GM23338 (cell line): ENCODE measurements at regions not wholly inside any gene's neighbourhood (a gene's known extent, or its start where the extent isn't known, plus 50 kb on each side); places are given as distances from the start of the nearest gene placed in this dataset.
A peak's percentile ranks its signal among the peaks of the same experiment; 100 is the strongest.

Source experiments
- ATAC-seq: fragments of 200-7000 bp; cut with Tn5 transposase; 3 replicates; pipeline ENCODE4 v1.9.1; 2020
- DNase-seq: peaks from one replicate; pipeline ENCODE4 v3.0.0-alpha.2; 2015; ENCODE audit warnings: low spot score
- H2AFZ ChIP-seq: fragments of 200-600 bp; sonication (generic); 2 replicates; pipeline ENCODE4 v1.8.0; 2016; ENCODE audit warnings: antibody characterized with exemption, mild to moderate bottlenecking, moderate library complexity
- H3F3A ChIP-seq: fragments of 200-600 bp; sonication (generic); replicated peaks from 2 replicates; pipeline ENCODE4 v1.8.0; 2017; ENCODE audit warnings: antibody characterized with exemption, mixed run types, low read depth
- H3K27ac ChIP-seq: fragments of 200-600 bp; sonication (generic); 2 replicates; pipeline ENCODE4 v1.6.1; 2016; ENCODE audit warnings: low read depth
- H3K27me3 ChIP-seq: fragments of 200-600 bp; sonication (generic); 2 replicates; pipeline ENCODE4 v1.8.0; 2016; ENCODE audit warnings: mild to moderate bottlenecking, mixed run types, moderate library complexity; ENCODE audit not compliant: insufficient read depth
- H3K36me3 ChIP-seq: fragments of 200-600 bp; sonication (generic); 2 replicates; pipeline ENCODE4 v1.8.0; 2016; ENCODE audit warnings: mild to moderate bottlenecking; ENCODE audit not compliant: insufficient read depth
- H3K4me1 ChIP-seq: fragments of 200-600 bp; sonication (generic); 2 replicates; pipeline ENCODE4 v1.8.0; 2016; ENCODE audit warnings: mild to moderate bottlenecking, moderate library complexity; ENCODE audit not compliant: insufficient read depth
- H3K4me2 ChIP-seq: fragments of 200-600 bp; sonication (generic); 2 replicates; pipeline ENCODE4 v1.7.1; 2017; ENCODE audit warnings: mixed run types
- H3K4me3 ChIP-seq: fragments of 200-600 bp; sonication (generic); 2 replicates; pipeline ENCODE4 v1.6.1; 2016; ENCODE audit warnings: mixed run types
- H3K79me2 ChIP-seq: fragments of 200-600 bp; sonication (generic); replicated peaks from 2 replicates; pipeline ENCODE4 v1.8.0; 2017; ENCODE audit warnings: mild to moderate bottlenecking; ENCODE audit not compliant: insufficient read depth
- H3K9me2 ChIP-seq: fragments of 200-600 bp; sonication (generic); 2 replicates; pipeline ENCODE4 v1.8.0; 2017; ENCODE audit not compliant: insufficient read depth
- H4K20me1 ChIP-seq: fragments of 200-600 bp; sonication (generic); replicated peaks from 2 replicates; pipeline ENCODE4 v1.8.0; 2017; ENCODE audit warnings: mild to moderate bottlenecking; ENCODE audit not compliant: insufficient read depth
- H3K27ac Mint-ChIP-seq: 2 replicates; pipeline ENCODE4 v1.8.0; 2020; ENCODE audit warnings: inconsistent platforms, mild to moderate bottlenecking, moderate library complexity, mixed read lengths
- H3K27me3 Mint-ChIP-seq: 3 replicates; pipeline ENCODE4 v1.8.0; 2022; ENCODE audit warnings: low read depth, mild to moderate bottlenecking, moderate library complexity, mixed read lengths, inconsistent platforms; ENCODE audit not compliant: insufficient read depth, poor library complexity
- H3K36me3 Mint-ChIP-seq: 3 replicates; pipeline ENCODE4 v1.8.0; 2021; ENCODE audit warnings: low read depth, mild to moderate bottlenecking, inconsistent platforms, moderate library complexity, mixed read lengths
- H3K4me1 Mint-ChIP-seq: 3 replicates; pipeline ENCODE4 v1.8.0; 2020; ENCODE audit warnings: mild to moderate bottlenecking, inconsistent platforms, mixed read lengths
- H3K4me3 Mint-ChIP-seq: 3 replicates; pipeline ENCODE4 v1.8.0; 2021; ENCODE audit warnings: moderate library complexity, mild to moderate bottlenecking, inconsistent platforms, mixed read lengths
- H3K9me3 Mint-ChIP-seq: 3 replicates; pipeline ENCODE4 v1.8.0; 2020; ENCODE audit warnings: moderate library complexity, mild to moderate bottlenecking, inconsistent platforms, mixed read lengths
- CTCF ChIP-seq, 2 experiments: fragments of 200-600 bp in 1 of 2; sonication (generic) in 1 of 2; conservative IDR thresholded peaks; 2 replicates each; pipeline versions ENCODE4 v1.5.1 to v1.6.1; 2016 to 2017; ENCODE audit warnings: antibody characterized with exemption in 2 of 2, low read depth in 2 of 2, mild to moderate bottlenecking in 2 of 2, moderate library complexity in 1 of 2
- ETS1 ChIP-seq: IDR thresholded peaks from 2 replicates; pipeline ENCODE4 v1.6.1; 2016; ENCODE audit warnings: antibody characterized with exemption
- EZH2 ChIP-seq: fragments of 200-600 bp; sonication (generic); IDR thresholded peaks from one replicate; pipeline ENCODE4 v1.8.0; 2017; ENCODE audit warnings: antibody characterized with exemption, mild to moderate bottlenecking, low read depth; ENCODE audit not compliant: unreplicated experiment
- EZH2phosphoT487 ChIP-seq: fragments of 200-600 bp; sonication (generic); IDR thresholded peaks from one replicate; pipeline ENCODE4 v1.8.1; 2018; ENCODE audit warnings: antibody characterized with exemption; ENCODE audit not compliant: unreplicated experiment
- JUNB ChIP-seq: IDR thresholded peaks from one replicate; pipeline ENCODE4 v1.6.1; 2016; ENCODE audit warnings: antibody characterized with exemption; ENCODE audit not compliant: unreplicated experiment
- NANOG ChIP-seq: IDR thresholded peaks from 2 replicates; pipeline ENCODE4 v1.6.1; 2016; ENCODE audit warnings: antibody characterized with exemption, borderline replicate concordance
- POLR2AphosphoS5 ChIP-seq: IDR thresholded peaks from 2 replicates; pipeline ENCODE4 v1.6.1; 2016; ENCODE audit warnings: antibody characterized with exemption, low read depth
- REST ChIP-seq: IDR thresholded peaks from one replicate; pipeline ENCODE4 v1.6.1; 2018; ENCODE audit warnings: antibody characterized with exemption; ENCODE audit not compliant: unreplicated experiment
- STAT1 ChIP-seq: IDR thresholded peaks from one replicate; pipeline ENCODE4 v1.6.1; 2016; ENCODE audit warnings: antibody characterized with exemption; ENCODE audit not compliant: unreplicated experiment
- ZNF114 ChIP-seq: fragments of 250-450 bp; sonication (Bioruptor Pico); IDR thresholded peaks from 2 replicates; pipeline ENCODE4 v1.5.0; 2020; ENCODE audit warnings: mild to moderate bottlenecking, moderate library complexity
- ZNF331 ChIP-seq: fragments of 250-450 bp; sonication (Bioruptor Pico); IDR thresholded peaks from 2 replicates; pipeline ENCODE4 v1.5.0; 2020; ENCODE audit warnings: low read depth, mild to moderate bottlenecking, moderate library complexity

- Histone ChIP-seq H2AFZ (no peak overlapping the region), H3K27ac (no peak overlapping the region), H3K4me3 (no peak overlapping the region), H3F3A (no peaks in the 10 kb centered on the region), H3K4me2 (peak overlapping the region; percentile 44; the same call in 1 of the 2 replicates), H3K27me3 (no peaks in the 10 kb centered on the region), H3K79me2 (no peaks in the 10 kb centered on the region), H4K20me1 (no peaks in the 10 kb centered on the region), H3K9me2 (peaks cover 14% of the 10 kb centered on the region; the same call in 1 of the 2 replicates), H3K36me3 (no peaks in the 10 kb centered on the region), H3K4me1 (peaks cover 12% of the 10 kb centered on the region; the same call in 1 of the 2 replicates)
- Mint-ChIP-seq H3K4me1 (peaks cover 22% of the 10 kb centered on the region), H3K4me3 (no peak overlapping the region), H3K27ac (no peak overlapping the region), H3K36me3 (no peaks in the 10 kb centered on the region), H3K9me3 (no peaks in the 10 kb centered on the region), H3K27me3 (peaks cover 4% of the 10 kb centered on the region)
- DNase-seq (no peak), ATAC-seq (no peak)
- TF ChIP-seq ZNF114 (CRISPR knock-in tag) (no peak), CTCF (conservative IDR thresholded peaks at IDR 0.05; ENCODE audit: low read depth in 2 of 2) (no peak), STAT1 (no peak), REST (no peak), ZNF331 (CRISPR knock-in tag) (no peak)
Measured at GRCh38 chr2:168338803-168339437, 91.5 kb upstream of the STK39 start.

GRCh38 chr2:168340931-168341330 lies 93.5 kb upstream of the STK39 start:
- no peaks in the 10 kb centered on the region for H3K36me3 ChIP-seq
- no peak overlapping the region for H2AFZ ChIP-seq
- H3F3A ChIP-seq: no peaks in the 10 kb centered on the region
- no peaks in the 10 kb centered on the region for H4K20me1 ChIP-seq
- H3K4me3 ChIP-seq: no peak overlapping the region
- H3K4me3 Mint-ChIP-seq: no peak overlapping the region
- no peak for DNase-seq
- peaks cover 4% of the 10 kb centered on the region for H3K27me3 Mint-ChIP-seq
- H3K9me2 ChIP-seq: peaks cover 14% of the 10 kb centered on the region; the same call in 1 of the 2 replicates
- no peak overlapping the region for H3K4me2 ChIP-seq
- H3K4me1 ChIP-seq: peaks cover 12% of the 10 kb centered on the region; the same call in 1 of the 2 replicates
- ATAC-seq: no peak
- H3K4me1 Mint-ChIP-seq: peaks cover 22% of the 10 kb centered on the region
- H3K27me3 ChIP-seq: no peaks in the 10 kb centered on the region
- H3K9me3 Mint-ChIP-seq: peaks cover 4% of the 10 kb centered on the region; the same call in 2 of the 3 replicates
- H3K36me3 Mint-ChIP-seq: 0 out of 3 replicates have a peak, but pooled peaks cover 4% of the 10 kb centered on the region
- no peak overlapping the region for H3K27ac Mint-ChIP-seq
- H3K79me2 ChIP-seq: no peaks in the 10 kb centered on the region
- H3K27ac ChIP-seq: no peak overlapping the region
- TF ChIP-seq STAT1 (no peak), ETS1 (no peak), REST (no peak), NANOG (no peak), EZH2 (no peak), POLR2AphosphoS5 (no peak), ZNF331 (CRISPR knock-in tag) (no peak), EZH2phosphoT487 (no peak), ZNF114 (CRISPR knock-in tag) (no peak), JUNB (no peak)
